Activated CD4-positive, alpha-beta T cell treated with anti-CD3 and anti-CD28 coated beads, Interleukin-2, amount 50 U/mL, for 4 hours (primary cell): ENCODE measurements at regions not wholly inside any gene's neighbourhood (a gene's known extent, or its start where the extent isn't known, plus 50 kb on each side); places are given as distances from the start of the nearest gene placed in this dataset.
"Not testable (repeated sequence)": the region's sequence is repeated elsewhere in the genome, so short reads cannot be mapped to it uniquely, and the experiment has no call there.

Experiments used
- DNase-seq, 2 experiments: peaks; one replicate each; pipeline ENCODE4 v3.0.0-alpha.2; 2020

DNA sequence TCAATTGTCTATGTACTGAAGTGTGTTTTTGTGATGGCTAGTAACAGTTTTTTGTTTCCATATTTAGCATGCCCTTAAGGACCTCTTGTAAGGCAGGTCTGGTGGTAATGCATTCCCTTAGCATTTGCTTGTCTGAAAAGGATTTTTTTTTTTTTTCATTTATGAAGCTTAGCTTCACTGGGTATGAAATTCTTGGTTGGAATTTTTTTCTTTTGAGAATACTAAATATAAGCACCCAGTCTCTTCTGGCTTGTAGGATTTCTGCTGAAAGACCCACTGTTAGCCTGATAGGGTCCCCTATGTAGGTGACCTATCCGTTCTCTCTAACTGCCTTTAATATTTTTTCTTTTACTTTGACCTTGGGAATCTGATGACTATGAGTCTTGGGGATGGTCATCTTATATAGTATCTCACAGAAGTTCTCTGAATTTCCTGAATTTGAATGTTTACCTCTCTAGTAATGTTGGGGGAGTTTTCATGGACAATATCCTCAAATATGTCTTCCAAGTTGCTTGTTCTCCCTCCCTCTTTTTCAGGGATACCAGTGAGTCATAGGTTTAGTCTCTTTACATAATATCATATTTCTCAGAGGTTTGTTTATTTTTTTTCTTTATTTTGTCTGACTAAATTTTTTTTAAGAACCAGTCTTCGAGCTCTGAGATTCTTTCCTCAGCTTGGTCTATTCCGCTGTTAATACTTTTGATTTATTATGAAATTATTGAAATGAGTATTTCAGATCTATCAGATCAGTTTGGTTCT, 157.1 kb upstream of the PGRMC2 start:
- DNase-seq = no peak

DNA sequence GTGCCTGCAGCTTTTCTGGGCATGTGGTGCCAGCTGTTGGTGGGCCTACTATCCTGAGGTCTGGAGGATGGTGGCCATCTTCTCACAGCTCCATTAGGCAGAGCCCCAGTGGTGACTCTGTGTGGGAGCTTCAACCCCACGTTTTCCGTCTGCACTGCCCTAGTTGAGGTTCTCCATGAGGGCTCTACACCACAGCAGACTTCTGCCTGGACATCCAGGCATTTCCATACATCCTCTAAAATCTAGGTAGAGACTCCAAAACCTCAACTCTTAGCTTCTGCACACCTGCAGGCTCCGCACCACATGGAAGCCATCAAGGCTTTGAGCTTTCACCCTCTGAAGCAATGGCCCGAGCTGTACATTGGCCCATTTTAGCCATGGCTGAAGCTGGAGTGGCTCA, 153.3 kb upstream of the PGRMC2 start:
- no peak for DNase-seq

DNA sequence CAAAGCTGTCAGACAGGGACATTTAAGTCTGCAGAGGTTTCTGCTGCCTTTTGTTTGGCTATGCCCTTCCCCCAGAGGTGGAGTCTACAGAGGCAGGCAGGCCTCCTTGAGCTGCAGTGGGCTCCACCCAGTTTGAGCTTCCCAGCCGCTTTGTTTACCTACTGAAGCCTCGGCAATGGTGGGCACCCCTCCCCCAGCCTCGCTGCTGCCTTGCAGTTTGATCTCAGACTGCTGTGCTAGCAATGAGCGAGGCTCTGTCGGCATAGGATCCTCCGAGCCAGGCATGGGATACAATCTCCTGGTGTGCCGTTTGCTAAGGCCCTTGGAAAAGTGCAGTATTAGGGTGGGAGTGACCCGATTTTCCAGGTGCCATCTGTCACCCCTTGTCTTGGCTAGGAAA, 149.4 kb upstream of the PGRMC2 start:
- DNase-seq = not testable (repeated sequence)

DNA sequence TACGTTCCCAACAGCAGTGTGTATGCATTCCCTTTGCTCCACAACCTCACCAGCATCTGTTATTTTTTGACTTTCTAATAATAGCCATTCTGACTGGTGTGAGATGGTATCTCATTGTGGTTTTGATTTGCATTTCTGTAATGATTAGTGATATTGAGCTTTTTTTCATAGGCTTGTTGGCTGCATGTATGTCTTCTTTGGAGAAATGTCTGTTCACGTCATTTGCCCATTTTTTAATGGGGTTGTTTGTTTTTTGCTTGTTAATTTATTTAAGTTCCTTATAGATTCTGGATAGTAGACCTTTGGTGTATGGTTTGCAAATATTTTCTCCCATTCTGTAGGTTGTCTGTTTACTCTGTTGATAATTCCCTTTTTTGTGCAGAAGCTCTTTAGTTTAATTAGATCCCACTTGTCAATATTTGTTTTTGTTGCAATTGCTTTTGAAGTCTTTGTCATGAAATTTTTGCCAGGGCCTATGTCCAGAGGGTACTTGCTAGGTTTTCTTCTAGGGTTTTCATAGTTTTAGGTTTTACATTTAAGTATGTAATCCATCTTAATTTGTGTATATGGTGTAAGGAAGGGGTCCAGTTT, 141.5 kb upstream of the PGRMC2 start:
- not testable (repeated sequence) for DNase-seq

DNA sequence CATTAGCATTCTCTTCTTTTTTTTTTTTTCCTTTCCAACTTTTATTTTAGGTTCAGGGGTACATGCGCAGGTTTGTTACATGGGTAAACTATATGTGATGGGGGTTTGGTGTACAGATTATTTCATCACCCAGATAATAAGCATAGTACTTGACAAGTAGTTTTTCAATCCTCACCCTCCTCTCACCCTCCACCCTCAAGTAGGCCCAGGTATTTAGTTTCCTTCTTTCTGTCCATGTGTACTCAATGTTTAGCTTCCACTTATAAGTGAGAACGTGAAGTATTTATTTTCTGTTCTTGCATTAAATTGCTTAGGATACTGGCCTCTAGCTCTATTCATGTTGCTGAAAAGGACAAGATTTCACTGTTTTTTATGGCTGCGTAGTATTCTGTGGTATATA, 140.8 kb upstream of the PGRMC2 start:
- no peak for DNase-seq

DNA sequence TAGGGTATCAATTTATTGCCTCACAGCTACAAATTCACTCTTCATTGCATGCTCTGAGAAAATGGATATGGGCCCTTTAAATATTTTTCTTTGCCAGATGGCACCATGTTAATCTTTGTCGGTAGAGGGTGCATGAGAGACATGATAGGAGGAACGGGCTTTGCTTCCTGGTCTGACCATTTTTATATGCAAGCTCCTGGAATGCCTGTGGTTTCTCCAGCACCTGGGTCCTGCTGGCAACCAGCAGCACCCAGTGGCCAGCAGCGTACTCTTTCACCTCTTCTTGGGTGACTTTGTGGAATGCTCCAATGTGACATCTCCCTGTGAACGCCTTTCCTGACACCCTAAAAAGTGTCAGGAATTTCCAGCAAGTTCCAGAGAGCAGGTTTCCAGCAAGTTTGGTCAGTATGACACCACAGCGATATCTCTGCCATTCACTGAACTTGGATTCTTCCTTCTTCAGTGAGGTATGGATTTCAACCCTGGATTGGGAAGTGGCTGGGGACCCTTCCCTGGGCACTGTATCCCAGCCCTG, 140.3 kb upstream of the PGRMC2 start:
- DNase-seq = no peak

DNA sequence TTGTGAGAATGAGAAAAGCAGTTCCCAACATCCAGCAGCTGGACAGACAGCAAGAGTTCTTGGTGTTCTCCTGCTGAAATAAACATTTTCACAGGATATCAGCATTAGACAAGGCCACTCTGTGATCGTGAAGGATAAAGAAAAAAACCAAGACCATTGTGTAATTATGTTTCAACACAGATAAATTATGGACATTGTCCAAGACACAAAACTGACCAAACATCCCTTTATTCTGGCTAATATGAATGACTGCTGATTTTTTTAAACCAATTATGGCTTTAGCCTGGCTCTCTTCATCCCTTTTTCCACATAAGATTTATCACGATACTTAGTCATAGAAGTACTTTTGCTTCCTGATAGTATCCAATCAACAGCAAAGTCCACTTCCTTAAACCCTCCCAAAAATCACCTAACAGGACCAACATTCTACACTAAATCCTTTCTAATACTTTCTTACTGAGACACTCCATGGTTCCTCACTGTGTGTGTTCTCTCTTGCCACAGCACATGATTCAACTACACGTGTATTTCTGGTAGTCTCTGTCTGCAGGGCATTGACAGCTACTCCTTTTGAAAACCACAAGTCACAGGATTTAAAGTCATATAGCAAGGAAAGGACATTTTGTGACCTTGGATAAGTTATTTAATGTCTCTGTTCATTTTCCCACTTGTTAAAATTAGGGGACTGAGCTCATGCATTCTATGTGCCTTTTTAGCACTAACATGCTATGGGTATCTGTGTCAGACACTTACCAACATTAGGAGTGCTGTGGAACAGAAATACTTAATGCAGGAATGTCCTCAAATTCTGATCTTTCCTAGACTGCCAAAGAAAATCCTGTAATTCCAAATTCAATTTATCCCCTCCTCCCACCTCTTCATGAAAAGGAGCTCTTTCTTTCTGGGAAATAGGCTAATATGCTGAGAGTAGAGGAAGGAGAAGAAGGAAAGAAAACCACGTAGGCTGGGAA, 137.2 kb upstream of the PGRMC2 start:
- no peak for DNase-seq

DNA sequence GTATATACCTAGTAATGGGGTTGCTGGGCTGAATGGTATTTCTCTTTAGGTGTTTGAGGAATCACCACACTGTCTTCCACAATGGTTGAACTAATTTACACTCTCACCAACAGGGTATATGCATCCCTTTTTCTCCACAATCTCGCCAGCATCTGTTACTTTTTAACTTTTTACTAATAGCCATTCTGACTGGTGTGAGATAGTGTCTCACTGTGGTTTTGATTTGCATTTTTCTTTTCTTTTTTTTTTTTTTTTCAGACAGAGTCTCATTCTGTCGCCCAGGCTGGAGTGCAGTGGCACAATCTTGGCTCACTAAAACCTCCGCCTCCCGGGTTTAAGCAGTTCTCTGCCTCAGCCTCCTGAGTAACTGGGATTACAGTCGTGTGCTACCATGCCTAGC, 134.7 kb upstream of the PGRMC2 start:
- not testable (repeated sequence) for DNase-seq

DNA sequence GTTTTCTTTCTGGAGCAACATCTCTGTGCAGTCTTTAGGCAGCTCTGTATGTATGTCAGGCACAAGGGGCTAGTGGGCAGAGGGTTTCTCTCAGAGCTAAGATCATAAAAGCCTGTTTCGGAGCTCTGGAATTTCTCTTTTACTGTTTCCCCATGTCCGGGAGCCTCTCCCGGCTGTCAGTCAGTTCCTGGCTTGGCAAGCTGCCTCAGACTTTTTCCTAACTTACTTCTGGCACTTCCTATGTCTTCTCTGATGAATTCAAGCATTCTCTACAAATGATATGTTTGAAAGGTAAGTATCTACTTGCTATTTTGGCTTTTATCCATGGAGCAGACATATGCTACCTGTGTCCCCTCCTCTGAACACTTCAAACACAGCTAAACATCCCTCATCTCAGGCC, 129.3 kb upstream of the PGRMC2 start:
- DNase-seq = no peak

DNA sequence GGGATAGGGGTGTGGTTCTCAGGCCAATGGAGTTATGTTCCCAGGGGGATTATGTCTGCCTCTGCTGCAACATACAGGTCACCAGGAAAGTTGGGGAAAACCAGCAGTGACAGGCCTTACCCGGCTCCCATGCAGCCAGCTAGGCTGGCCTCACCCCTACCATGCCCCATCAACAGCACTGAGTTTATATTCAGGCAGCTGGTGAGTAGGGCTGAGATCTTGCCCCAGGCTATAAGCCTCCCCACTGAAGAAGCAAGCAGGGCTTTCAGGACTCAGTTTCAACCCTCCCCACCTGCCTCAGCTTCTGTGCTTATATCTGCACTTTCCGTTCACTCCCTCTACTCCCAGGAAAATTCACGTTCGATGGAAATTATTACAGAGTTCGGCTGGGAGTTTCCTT, 122.4 kb upstream of the PGRMC2 start:
- DNase-seq = no peak

DNA sequence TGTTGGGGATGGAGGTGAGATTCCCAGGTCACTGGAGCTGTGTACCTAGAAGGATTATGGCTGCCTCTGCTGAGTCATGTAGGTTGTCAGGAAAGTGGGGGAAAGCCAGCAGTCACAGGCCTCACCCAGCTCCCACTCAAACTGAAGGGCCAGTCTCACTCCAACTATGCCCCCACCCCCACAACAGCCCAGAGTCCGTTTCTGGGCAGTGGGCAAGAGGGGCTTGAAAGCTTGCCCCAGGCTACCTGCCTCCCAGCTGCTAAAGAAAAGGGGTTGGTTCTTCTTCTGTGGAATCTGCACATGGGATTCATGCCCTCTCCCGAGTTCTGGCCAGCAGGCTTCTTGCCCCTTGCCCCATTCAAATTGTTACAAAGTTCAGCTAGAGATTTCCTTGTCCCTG, 116.0 kb upstream of the PGRMC2 start:
- DNase-seq = no peak

DNA sequence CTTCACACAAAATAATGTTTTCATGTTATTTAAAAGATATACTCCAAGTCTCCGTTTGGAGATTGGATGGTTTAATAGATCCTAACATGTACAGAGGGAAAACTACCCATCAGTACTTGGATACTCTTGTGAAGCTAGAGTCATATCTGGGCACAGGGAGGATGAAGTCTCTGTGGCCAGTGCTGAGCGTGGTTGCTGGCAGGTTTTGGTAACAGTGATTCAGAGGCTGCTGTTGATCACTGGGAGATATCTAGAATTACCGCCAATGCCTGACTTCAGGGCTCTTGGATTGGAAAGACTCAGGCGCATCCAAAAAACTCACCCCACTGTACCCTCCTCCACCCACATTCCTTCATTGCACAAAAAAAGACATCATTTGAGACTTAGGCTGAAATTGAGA, 107.2 kb upstream of the PGRMC2 start:
- no peak for DNase-seq

DNA sequence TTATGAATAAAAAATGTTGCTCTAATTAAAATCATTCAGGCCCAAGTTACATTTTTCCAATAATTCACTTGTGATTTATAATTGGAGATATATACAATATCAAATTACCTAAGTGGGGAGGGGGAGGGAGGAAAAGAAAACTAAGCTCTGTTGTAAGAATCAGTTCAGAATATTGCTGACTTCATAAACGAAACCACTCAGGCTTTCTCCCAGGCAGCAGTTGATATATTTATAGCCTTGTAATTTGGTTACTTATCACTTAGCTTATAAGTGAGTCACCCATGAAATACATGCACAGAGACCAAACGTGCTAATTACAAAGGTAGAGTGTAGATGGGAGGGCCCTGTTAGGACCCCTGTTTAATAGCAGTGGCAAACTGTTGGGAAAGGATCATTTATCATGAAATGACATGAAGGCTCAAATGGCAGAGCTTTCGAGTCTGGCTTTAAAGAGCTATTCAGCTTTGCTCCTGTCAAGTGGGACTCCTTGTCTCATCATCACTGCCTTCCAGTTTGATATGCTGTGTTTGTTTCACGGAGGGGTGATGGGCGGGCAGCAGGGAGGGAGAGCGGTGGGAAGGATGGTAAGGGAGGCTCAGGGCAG, 105.6 kb upstream of the PGRMC2 start:
- DNase-seq = no peak

DNA sequence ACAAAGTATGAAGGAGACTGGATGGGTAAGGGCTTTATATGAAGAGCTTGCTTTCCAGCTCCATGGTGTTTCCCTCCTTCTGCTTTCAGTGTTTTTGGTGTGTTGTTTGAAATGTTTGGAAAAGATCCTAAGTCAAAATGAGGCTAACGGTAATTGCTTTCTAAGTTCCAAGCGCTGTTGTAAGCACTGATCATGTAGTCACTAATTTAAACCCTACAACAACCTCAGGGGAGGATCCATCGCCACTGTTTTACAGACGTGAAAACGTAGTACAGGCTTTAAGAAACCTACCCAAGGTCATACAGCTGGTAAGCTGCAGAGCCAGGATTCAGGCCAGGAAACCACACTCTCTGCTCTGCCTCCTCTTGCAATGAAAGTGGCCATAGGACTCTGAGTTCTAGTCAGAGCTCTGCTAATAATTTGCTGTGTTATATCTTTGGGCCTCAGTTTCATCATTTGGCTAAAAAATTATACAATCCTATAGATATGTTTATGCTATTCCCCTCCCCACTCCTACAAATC, 102.9 kb upstream of the PGRMC2 start:
- no peak for DNase-seq

DNA sequence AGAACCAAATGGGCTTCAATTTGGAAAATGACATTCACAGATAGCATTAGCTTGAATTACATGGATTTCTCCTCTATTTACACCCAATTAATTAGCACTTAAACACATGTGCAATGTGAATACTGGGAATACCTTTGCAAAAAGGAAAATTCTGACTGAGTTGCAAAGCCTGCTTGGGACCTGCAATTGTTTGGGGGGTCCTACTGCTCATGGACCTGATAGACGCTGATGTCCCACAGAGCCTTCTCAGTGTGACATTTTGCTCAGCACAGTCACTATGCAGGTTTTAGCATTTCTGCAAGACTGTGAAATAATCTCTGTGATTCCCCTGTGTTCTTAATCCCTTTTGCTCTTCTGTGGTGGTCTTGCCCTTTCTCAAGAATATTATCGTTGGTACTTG, 101.2 kb upstream of the PGRMC2 start:
- no peak for DNase-seq

DNA sequence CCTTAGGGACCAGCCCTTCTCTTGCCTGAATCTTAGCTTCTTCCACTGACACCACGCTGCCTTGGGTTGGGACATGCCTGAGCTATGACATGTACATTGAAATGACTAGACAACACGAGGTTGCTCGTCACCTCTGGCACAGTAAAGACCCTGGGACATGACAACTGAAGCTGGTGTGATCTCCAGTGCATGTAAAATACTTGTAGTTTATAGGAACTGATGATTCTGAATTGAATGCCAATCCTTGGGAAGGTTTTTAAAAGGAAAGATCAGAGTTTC, 100.7 kb upstream of the PGRMC2 start:
- no peak for DNase-seq

DNA sequence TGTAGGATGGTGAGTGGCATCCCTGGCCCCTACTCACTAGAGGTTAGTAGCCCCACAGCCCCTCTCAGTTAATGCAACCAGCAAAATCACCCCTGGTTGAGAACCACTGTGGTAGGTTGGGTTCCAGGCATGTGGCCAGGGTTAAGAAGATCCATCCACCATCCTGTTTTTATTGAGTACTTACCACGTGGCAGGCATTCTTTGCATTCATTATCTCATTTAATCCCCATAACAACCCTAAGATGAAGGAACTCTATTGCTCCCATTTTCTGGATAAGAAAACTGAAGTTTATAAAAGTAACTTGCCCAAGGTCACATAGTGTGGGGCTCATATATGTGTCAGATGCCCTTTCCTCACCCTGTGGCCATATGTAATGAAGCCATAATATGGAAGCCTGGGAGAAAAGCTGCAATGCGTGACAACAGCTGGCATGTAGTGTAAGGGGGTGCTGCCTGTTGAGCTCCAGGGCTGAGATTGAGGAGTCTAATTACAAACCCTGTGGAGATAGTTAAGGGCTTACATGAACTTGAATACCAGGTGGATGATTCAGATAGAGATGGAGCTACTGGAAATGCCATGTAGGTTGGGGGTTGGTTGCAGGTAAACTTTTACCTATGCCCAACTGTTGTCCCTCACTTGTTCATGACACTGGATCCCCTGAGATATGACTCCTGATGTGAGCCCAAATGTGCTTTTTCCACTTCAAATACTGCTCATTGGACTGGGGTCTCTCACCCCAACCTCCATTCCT, 100.2 kb upstream of the PGRMC2 start:
- DNase-seq = no peak

DNA sequence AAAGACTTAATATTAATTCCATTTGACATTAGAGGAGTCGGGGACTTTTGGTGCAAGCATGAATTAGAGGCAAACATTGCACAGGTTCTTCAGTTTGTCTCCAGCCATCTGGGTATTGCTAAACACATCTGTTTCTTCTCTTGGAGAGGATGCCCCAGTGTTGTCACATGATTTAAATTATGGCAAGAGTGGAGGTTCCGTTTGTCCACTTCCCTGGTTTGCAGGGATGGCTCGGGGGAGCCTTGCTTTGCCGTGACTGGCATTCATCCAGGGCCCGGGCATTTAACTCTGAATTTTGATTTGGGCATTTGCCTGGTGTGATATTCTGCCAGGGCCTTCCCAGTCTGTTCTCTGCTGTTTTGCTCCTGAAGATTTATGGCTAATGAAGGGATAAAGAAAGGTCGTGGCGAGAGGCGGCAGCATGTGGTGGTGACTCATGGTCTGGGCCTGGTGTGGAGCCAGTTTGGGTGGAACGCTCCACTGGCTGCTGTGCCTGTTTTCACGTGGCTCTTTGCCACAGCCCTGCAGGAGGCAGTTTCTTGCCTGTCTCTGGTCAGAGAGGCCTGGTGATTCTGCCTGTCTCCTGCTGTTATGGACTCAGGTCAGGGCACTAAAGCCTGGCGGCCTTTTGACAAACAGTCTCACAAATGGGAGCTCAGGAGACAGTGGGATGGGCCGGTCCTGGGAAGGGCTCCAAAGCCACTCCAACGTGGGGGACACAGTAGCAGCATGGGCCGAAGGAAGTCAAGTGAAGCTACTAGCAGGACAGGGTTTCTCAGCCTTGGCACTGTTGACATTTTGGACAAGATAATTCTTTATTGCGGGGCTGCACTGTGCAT, 99.4 kb upstream of the PGRMC2 start:
- no peak for DNase-seq

DNA sequence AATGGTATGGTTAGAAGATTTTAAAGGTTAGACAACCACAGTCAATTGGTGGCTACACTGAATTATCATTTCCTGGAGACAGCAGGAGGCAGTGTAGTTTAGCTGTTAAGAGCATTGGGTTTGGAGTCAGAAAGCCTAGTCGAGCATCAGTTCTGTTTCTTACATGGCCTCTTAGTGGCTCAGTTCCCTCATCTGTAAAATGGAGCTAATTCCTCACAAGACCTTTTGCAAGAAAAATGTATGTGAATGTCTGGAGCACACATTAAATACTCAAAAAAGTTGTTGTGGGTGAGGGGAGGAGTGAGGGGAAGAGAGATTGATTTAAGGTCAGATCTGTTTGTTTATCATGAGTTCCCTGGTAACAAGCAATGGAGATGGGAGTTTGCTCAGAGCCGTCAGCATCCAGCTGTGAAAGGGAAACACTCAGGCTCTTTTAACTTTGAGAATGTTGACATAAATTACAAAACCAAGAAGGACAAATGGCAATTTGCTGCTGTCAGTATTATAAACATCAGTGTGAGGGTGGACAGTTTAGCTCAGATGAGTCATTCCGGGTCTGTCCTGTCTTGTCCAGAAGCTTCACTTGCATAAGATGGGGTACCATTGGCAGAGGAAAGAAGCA, 98.2 kb upstream of the PGRMC2 start:
- no peak for DNase-seq

DNA sequence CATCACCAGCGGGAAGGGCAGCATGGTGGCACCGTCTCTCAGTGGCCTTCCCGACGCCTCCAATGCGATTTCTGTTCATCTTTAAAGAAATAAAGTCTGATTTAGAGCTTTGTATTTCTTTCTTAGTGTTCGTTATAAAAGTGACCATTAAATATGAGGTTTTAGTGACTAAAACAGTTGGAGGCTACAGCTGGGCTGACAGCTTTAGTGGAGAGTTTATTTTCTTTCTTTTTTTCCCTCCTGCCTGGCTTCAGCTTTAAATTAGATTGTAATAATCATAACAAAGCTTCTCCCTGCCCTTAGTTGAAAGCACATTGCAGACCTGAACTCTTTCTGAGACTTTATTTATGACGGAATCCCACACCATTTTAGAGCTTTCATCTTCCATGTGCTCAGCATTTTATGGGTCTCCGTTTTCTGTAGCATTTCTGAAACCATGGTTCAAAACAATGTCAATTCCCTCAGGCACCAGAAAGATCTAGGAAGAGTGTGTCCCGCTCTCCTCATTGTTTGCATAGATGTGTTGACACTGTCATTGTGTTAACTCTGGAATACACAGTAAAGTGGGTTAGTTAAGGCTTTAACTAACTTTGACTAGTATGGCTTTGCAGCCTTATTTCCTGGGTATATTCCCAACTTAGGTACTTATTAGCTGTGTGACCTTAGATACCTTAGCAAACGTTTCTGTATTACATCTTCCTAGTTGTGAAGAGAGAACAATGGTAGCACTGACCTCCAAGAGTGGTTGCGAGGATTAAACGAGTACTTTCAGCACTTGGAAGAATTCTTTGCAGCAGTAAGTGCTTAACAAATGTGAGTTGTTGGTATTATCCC, 97.4 kb upstream of the PGRMC2 start:
- DNase-seq = no peak
